Neural cell (in vitro differentiated cells): ENCODE measurements at regions not wholly inside any gene's neighbourhood (a gene's known extent, or its start where the extent isn't known, plus 50 kb on each side); places are given as distances from the start of the nearest gene placed in this dataset.

Experiments used
- H2AFZ ChIP-seq: fragments of 200-600, 300-800 bp; sonication (generic), shearing (Covaris generic); 2 replicates; pipeline ENCODE4 v1.6.0; 2014; ENCODE audit warnings: low read depth, mild to moderate bottlenecking, antibody characterized with exemption, low read length, moderate library complexity
- H3F3A ChIP-seq: fragments of 200-600 bp; shearing (Covaris generic); 2 replicates; pipeline ENCODE4 v1.6.1; 2016; ENCODE audit warnings: mild to moderate bottlenecking, moderate library complexity, mixed read lengths, antibody characterized with exemption, low read length; ENCODE audit not compliant: insufficient read depth, poor library complexity, severe bottlenecking
- H3K27ac ChIP-seq: fragments of 200-600, 300-800 bp; sonication (generic), shearing (Covaris generic); 2 replicates; pipeline ENCODE4 v1.5.1; 2014; ENCODE audit warnings: mild to moderate bottlenecking, low read length, moderate library complexity
- H3K27me3 ChIP-seq: fragments of 300-800, 200-600 bp; sonication (generic), shearing (Covaris generic); 2 replicates; pipeline ENCODE4 v1.6.0; 2014; ENCODE audit warnings: mild to moderate bottlenecking, low read depth, low read length, moderate library complexity; ENCODE audit not compliant: insufficient read depth
- H3K36me3 ChIP-seq: fragments of 300-800, 200-600 bp; sonication (generic), shearing (Covaris generic); 2 replicates; pipeline ENCODE4 v1.5.1; 2014; ENCODE audit warnings: mild to moderate bottlenecking, antibody characterized with exemption, low read length, moderate library complexity; ENCODE audit not compliant: insufficient read depth
- H3K4me2 ChIP-seq: fragments of 300-800, 200-600 bp; sonication (generic), shearing (Covaris generic); 2 replicates; pipeline ENCODE4 v1.6.0; 2014; ENCODE audit warnings: mild to moderate bottlenecking, low read length
- H3K4me3 ChIP-seq: fragments of 300-800, 200-600 bp; sonication (generic), shearing (Covaris generic); 2 replicates; pipeline ENCODE4 v1.5.1; 2014; ENCODE audit warnings: mild to moderate bottlenecking, low read length, moderate library complexity
- H3K79me2 ChIP-seq: fragments of 200-600 bp; shearing (Covaris generic); replicated peaks from 2 replicates; pipeline ENCODE4 v1.6.0; 2014; ENCODE audit warnings: mild to moderate bottlenecking, low read length, moderate library complexity; ENCODE audit not compliant: insufficient read depth
- H3K9ac ChIP-seq: fragments of 300-800, 200-600 bp; sonication (generic), shearing (Covaris generic); 2 replicates; pipeline ENCODE4 v1.6.1; 2016; ENCODE audit warnings: mild to moderate bottlenecking, low read length, mixed read lengths
- H3K9me2 ChIP-seq: fragments of 200-600 bp; shearing (Covaris generic); 2 replicates; pipeline ENCODE4 v1.6.1; 2016; ENCODE audit warnings: mild to moderate bottlenecking, low read length, mixed read lengths; ENCODE audit not compliant: insufficient read depth
- H3K9me3 ChIP-seq: fragments of 200-600, 300-800 bp; sonication (generic), shearing (Covaris generic); 2 replicates; pipeline ENCODE4 v1.6.1; 2016; ENCODE audit warnings: mild to moderate bottlenecking, mixed run types, low read length, moderate library complexity, mixed read lengths
- H4K20me1 ChIP-seq: fragments of 200-600 bp; shearing (Covaris generic); 2 replicates; pipeline ENCODE4 v1.6.1; 2016; ENCODE audit warnings: mild to moderate bottlenecking, mixed run types; ENCODE audit not compliant: insufficient read depth
- CTCF ChIP-seq: fragments of 450-650 bp; IDR thresholded peaks from 2 replicates; pipeline ENCODE4 v1.5.1; 2014; ENCODE audit warnings: antibody characterized with exemption, mild to moderate bottlenecking, moderate library complexity; ENCODE audit not compliant: poor library complexity, severe bottlenecking
- EP300 ChIP-seq: fragments of 450-650 bp; conservative IDR thresholded peaks from 2 replicates; pipeline ENCODE4 v1.6.1; 2014; ENCODE audit warnings: antibody characterized with exemption, mild to moderate bottlenecking, moderate library complexity; ENCODE audit not compliant: poor library complexity, severe bottlenecking
- EZH2 ChIP-seq: fragments of 200-600, 300-800 bp; shearing (Covaris generic), sonication (generic); IDR thresholded peaks from 2 replicates; pipeline ENCODE4 v1.6.1; 2014; ENCODE audit warnings: antibody characterized with exemption, low read length, borderline replicate concordance, mild to moderate bottlenecking; ENCODE audit not compliant: insufficient read depth, poor library complexity, severe bottlenecking
- MXI1 ChIP-seq: fragments of 450-650 bp; conservative IDR thresholded peaks from 2 replicates; pipeline ENCODE4 v1.6.1; 2014; ENCODE audit warnings: antibody characterized with exemption, mild to moderate bottlenecking; ENCODE audit not compliant: poor library complexity, severe bottlenecking
- POLR2AphosphoS5 ChIP-seq: IDR thresholded peaks from 2 replicates; pipeline ENCODE4 v1.6.1; 2012
- RAD21 ChIP-seq: fragments of 450-650 bp; conservative IDR thresholded peaks from 2 replicates; pipeline ENCODE4 v1.6.1; 2014; ENCODE audit warnings: antibody characterized with exemption, mild to moderate bottlenecking, moderate library complexity
- REST ChIP-seq: IDR thresholded peaks from 2 replicates; pipeline ENCODE4 v1.6.1; 2012; ENCODE audit warnings: borderline replicate concordance
- SMC3 ChIP-seq: fragments of 450-650 bp; conservative IDR thresholded peaks from 2 replicates; pipeline ENCODE4 v1.6.1; 2014; ENCODE audit warnings: antibody characterized with exemption, mild to moderate bottlenecking, moderate library complexity; ENCODE audit not compliant: poor library complexity
- TAF1 ChIP-seq: IDR thresholded peaks from 2 replicates; pipeline ENCODE4 v1.6.1; 2012; ENCODE audit warnings: low read depth

GRCh38 chr7:68280931-68281330, 1284.3 kb downstream of the TYW1 start:
- Histone ChIP-seq H2AFZ (no peak overlapping the region), H3K9ac (no peak overlapping the region), H3K4me2 (no peak overlapping the region), H3K79me2 (no peaks in the 10 kb centered on the region), H3K36me3 (no peaks in the 10 kb centered on the region), H3K9me2 (no peaks in the 10 kb centered on the region), H3K4me3 (no peak overlapping the region), H3K9me3 (no peaks in the 10 kb centered on the region), H4K20me1 (no peaks in the 10 kb centered on the region), H3K27me3 (no peaks in the 10 kb centered on the region), H3K27ac (no peak overlapping the region), H3F3A (no peaks in the 10 kb centered on the region)
- TF ChIP-seq REST (no peak), EZH2 (no peak), TAF1 (no peak)

- H3K4me2 ChIP-seq, result no peak overlapping the region
- H3K27me3 ChIP-seq, result no peaks in the 10 kb centered on the region
- H3K27ac ChIP-seq, result no peak overlapping the region
- no peaks in the 10 kb centered on the region for H3K9me3 ChIP-seq
- TF ChIP-seq SMC3 (no peak), EZH2 (no peak), POLR2AphosphoS5 (no peak), REST (no peak), EP300 (no peak), RAD21 (no peak), TAF1 (no peak), CTCF (no peak), MXI1 (no peak)
- no peaks in the 10 kb centered on the region for H3K9me2 ChIP-seq
- H3K36me3 ChIP-seq, result no peaks in the 10 kb centered on the region
- no peak overlapping the region for H3K4me3 ChIP-seq
- no peak overlapping the region for H3K9ac ChIP-seq
- H4K20me1 ChIP-seq, result no peaks in the 10 kb centered on the region
- no peak overlapping the region for H2AFZ ChIP-seq
- H3F3A ChIP-seq, result no peaks in the 10 kb centered on the region
- H3K79me2 ChIP-seq, result no peaks in the 10 kb centered on the region
Measured at GRCh38 chr7:68288144-68288593, 1291.5 kb downstream of the TYW1 start.
